ENCODE measurements at regions not wholly inside any gene's neighbourhood (a gene's known extent, or its start where the extent isn't known, plus 50 kb on each side); places are given as distances from the start of the nearest gene placed in this dataset.

GRCh38 chr9:29212397-29213387 is 1639.4 kb upstream of the C9orf72 start:
- peaks cover 5% of the 10 kb centered on the region for H3K36me3 Mint-ChIP-seq
- Histone ChIP-seq H3K36me3 (ENCODE audit: control insufficient read depth, insufficient read depth, low read length) (no peaks in the 10 kb centered on the region), H3K4me3 (ENCODE audit: low read length) (peak overlapping the region; percentile 42), H3K27me3 (ENCODE audit: control insufficient read depth, insufficient read depth, low read length) (peaks cover 9% of the 10 kb centered on the region), H3K27ac (ENCODE audit: low read length) (no peak overlapping the region), H3K4me1 (ENCODE audit: control insufficient read depth, insufficient read depth, low read length) (peaks cover 28% of the 10 kb centered on the region), H3K9me3 (ENCODE audit: control insufficient read depth, insufficient read depth, low read length) (no peaks in the 10 kb centered on the region)
- peak overlapping the region; percentile 92 for H3K4me3 Mint-ChIP-seq
- intact Hi-C loops (cut with micrococcal nuclease), result loop anchor here (1.0 to 10.0 kb wide), 4 partner anchors 110 to 480 kb away; no protein-coding TSS in a partner anchor
- no peak for TF ChIP-seq CTCF (IDR thresholded peaks at IDR 0.05)
- DNase-seq (peak in 1 of 2 donors; percentile 18), ATAC-seq (peak; percentile 27 to 44 (median 30))
- 3% methylated on average over 49 of the region's 54 CpGs for WGBS (ENCODE audit: insufficient coverage)
- H3K27me3 Mint-ChIP-seq (ENCODE audit: low read depth in 2 of 2), result peaks cover 6 to 20% of the 10 kb centered on the region in 2 donors
- H3K4me1 Mint-ChIP-seq, result peaks cover 16 to 44% of the 10 kb centered on the region in 2 donors
- peaks cover 0 to 2% of the 10 kb centered on the region in 2 donors for H3K9me3 Mint-ChIP-seq
- H3K27ac Mint-ChIP-seq, result peak overlapping the region in 1 of 2 donors; percentile 90

DNA sequence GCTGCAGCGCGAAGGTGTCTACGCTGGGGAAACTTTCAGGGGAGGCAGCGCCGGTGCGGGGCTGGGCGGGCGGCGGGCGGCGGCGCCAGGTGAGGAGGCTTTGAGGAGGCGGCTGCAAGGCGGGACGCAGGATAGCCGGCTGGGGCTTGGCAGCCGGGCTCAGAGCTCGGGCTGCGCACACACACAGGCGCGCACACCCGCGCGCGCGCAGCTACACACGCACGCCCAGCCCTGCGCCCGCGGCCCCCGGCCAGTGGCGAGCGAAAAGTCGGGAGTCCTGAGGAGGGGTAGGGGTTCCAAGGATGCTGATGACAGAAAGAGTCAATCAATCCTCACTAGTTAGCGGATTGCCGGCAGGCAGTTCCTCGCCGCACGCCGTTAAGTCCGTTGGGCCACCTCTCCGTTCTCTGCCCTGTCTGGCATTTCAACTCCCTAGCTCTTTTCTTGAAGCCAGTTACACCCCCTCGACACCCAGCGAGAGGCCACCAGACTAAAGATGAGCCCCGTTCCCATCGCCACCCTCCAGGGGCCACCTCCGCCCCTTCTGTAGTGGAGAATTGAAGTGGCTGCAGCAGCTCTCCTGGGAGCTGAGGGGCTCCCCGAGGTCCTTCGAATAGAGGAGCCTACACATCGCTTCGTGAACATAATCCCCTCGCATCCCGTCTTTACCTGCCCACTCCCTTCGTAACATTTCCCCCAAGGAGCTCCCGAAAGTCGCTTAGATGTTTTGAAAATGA is 1640.3 kb upstream of the C9orf72 start, which contains the start of gene LINGO2:
TSS of gene LINGO2 (minus strand) at position 185 of the 737 bp plus-strand sequence.
- DNase-seq, result peak in 1 of 2 donors; percentile 19
- peak in 2 of 3 donors; percentile 13 to 26 for ATAC-seq
- Mint-ChIP-seq H3K4me3 (peak within 1 kb of the TSS; percentile 92), H3K27me3 (ENCODE audit: low read depth in 2 of 2) (peaks cover 6 to 20% of the 10 kb centered on the region in 2 donors), H3K4me1 (peaks cover 16 to 44% of the 10 kb centered on the region in 2 donors), H3K27ac (peak within 1 kb of the TSS in 1 of 2 donors; percentile 90), H3K36me3 (peaks cover 5% of the 10 kb centered on the region), H3K9me3 (peaks cover 0 to 2% of the 10 kb centered on the region in 2 donors)
- peak within 1 kb of the TSS; percentile 43 for H3K4me3 ChIP-seq (ENCODE audit: low read length)
- H3K27ac ChIP-seq (ENCODE audit: low read length), result no peak within 1 kb of the TSS
- H3K9me3 ChIP-seq (ENCODE audit: control insufficient read depth, insufficient read depth, low read length), result no peaks in the 10 kb centered on the region
- H3K27me3 ChIP-seq (ENCODE audit: control insufficient read depth, insufficient read depth, low read length), result peaks cover 9% of the 10 kb centered on the region
- intact Hi-C loops (cut with micrococcal nuclease), result loop anchor here (2.0 to 10.0 kb wide), 3 partner anchors 109 to 439 kb away; no protein-coding TSS in a partner anchor
- WGBS (ENCODE audit: insufficient coverage), result 3% methylated on average over 52 of the region's 57 CpGs
- TF ChIP-seq CTCF (IDR thresholded peaks at IDR 0.05), result no peak
- peaks cover 28% of the 10 kb centered on the region for H3K4me1 ChIP-seq (ENCODE audit: control insufficient read depth, insufficient read depth, low read length)
- H3K36me3 ChIP-seq (ENCODE audit: control insufficient read depth, insufficient read depth, low read length), result no peaks in the 10 kb centered on the region

DNA sequence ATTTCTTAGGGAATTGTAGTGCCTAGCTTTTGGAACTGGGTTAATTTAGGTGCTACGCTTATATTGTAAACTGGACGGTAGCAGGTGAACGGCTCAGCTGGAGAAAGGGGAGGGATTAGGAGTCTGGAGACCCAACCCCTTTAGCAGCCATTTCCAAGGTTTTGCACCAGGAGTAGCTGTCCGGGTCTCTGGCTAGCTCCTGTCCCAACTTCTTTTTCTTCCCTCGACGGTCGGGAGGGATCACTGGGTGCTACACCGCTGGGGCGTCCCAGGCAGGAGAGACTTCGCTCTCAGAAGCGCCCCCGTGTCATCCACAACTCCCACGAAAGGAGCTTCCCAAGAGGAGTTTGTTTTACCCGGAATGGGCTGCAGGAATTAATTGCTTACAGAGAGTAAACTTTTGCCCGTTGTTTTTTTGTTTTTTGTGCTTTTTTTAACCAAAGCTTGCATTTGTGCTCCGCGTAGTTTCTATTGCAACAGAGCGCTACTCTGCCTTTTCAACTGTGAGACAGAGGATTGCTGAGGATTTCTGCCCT is 1640.9 kb upstream of the C9orf72 start:
- H3K4me3 Mint-ChIP-seq, result peak overlapping the region; percentile 92
- peaks cover 0 to 2% of the 10 kb centered on the region in 2 donors for H3K9me3 Mint-ChIP-seq
- peaks cover 6 to 20% of the 10 kb centered on the region in 2 donors for H3K27me3 Mint-ChIP-seq (ENCODE audit: low read depth in 2 of 2)
- peaks cover 28% of the 10 kb centered on the region for H3K4me1 ChIP-seq (ENCODE audit: control insufficient read depth, insufficient read depth, low read length)
- DNase-seq (no peak), ATAC-seq (no peak)
- WGBS (ENCODE audit: insufficient coverage), result 1% methylated on average over 18 of the region's 18 CpGs
- H3K27ac ChIP-seq (ENCODE audit: low read length), result no peak overlapping the region
- intact Hi-C loops (cut with micrococcal nuclease), result loop anchor here (5.0 to 10.0 kb wide), 2 partner anchors 223 to 439 kb away; no protein-coding TSS in a partner anchor
- no peaks in the 10 kb centered on the region for H3K9me3 ChIP-seq (ENCODE audit: control insufficient read depth, insufficient read depth, low read length)
- peaks cover 16 to 44% of the 10 kb centered on the region in 2 donors for H3K4me1 Mint-ChIP-seq
- H3K4me3 ChIP-seq (ENCODE audit: low read length), result peak overlapping the region; percentile 43
- H3K27me3 ChIP-seq (ENCODE audit: control insufficient read depth, insufficient read depth, low read length), result peaks cover 9% of the 10 kb centered on the region
- no peak for TF ChIP-seq CTCF (IDR thresholded peaks at IDR 0.05)
- peak overlapping the region in 1 of 2 donors; percentile 90 for H3K27ac Mint-ChIP-seq
- peaks cover 5% of the 10 kb centered on the region for H3K36me3 Mint-ChIP-seq
- no peaks in the 10 kb centered on the region for H3K36me3 ChIP-seq (ENCODE audit: control insufficient read depth, insufficient read depth, low read length)
